Fibroblast of the aortic adventitia (primary cell): ENCODE measurements at regions not wholly inside any gene's neighbourhood (a gene's known extent, or its start where the extent isn't known, plus 50 kb on each side); places are given as distances from the start of the nearest gene placed in this dataset.

Source experiments
- DNase-seq: peaks from one replicate; pipeline ENCODE4 v3.0.0-alpha.2; 2010; ENCODE audit warnings: low read depth
- H3K4me3 ChIP-seq: 2 replicates; pipeline ENCODE4 v1.5.1; 2011; ENCODE audit warnings: low read depth, mild to moderate bottlenecking, control low read depth, low read length, moderate library complexity
- CTCF ChIP-seq: IDR thresholded peaks from 2 replicates; pipeline ENCODE4 v1.5.1; 2011; ENCODE audit warnings: mild to moderate bottlenecking, low read length, control low read depth, inconsistent platforms; ENCODE audit not compliant: insufficient read depth

DNA sequence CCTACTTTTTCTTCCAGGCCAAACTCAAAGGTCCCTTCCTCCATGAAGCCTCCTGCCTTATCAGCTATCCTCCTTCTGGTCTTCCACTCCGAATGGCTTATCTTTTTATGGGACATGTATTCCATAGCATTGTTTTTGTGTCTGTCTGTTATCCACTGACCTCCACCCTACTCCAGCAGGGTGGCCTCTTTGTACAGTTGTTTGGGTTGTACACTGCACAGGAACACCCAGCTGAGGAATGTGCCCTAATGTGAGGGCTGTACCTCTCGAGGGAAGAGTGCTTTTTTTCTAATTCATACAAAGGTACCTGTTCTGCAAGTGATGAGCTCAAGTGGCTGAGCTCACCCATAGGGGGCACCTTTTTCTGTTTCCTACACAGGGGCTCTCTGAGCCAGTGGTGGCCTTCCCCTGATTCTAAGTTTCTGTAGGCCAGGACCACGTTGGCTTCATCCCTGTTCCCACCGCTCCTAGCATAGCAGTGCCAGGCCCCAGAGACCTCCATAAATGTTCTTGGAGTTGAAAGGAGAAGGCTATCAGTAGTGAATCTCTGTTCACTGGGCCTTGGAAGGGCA lies 108.2 kb downstream of the FOXD2 start:
- no peak for TF ChIP-seq CTCF
- no peak for DNase-seq
- no peak overlapping the region for H3K4me3 ChIP-seq

DNA sequence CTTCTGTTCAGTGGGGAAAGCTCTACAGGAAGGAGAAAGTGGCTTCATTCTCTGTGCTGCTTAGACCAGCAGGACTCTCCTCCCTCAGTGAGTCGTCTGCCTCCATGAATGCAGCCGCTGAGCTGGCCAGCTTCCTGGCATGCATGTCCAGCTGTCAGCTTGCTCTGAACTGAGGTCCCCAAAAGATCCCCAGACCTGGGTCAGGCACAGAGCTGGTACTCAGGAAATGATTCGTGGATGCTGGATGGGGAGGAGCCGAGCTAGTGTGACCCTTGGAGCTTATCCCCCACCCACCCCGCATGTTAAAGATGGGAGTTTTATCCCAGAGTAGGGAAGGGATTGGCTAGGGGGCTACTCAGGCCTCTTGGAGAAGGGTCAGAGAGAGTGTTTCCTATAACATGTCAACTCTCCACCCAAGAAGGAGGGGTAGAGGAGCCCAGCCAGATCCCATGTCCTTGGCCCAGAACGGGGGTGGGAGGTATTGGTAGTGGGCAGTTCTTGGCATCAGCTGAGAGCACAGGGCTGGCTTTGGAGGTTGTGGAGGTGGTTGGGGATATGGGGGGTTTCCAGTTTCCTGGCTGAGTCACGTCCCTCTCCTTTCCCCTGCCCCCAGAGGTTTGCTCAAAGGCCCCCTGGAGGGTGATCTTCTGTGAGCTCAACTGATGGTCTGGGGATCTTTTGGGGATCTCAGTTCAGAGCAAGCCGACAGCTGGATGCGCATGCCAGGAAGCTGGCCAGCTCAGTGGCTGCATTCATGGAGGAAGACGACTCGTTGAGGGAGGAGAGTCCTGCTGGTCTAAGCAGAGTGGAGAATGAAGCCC lies 110.1 kb downstream of the FOXD2 start:
- TF ChIP-seq CTCF, result no peak
- no peak for DNase-seq
- no peak overlapping the region for H3K4me3 ChIP-seq

DNA sequence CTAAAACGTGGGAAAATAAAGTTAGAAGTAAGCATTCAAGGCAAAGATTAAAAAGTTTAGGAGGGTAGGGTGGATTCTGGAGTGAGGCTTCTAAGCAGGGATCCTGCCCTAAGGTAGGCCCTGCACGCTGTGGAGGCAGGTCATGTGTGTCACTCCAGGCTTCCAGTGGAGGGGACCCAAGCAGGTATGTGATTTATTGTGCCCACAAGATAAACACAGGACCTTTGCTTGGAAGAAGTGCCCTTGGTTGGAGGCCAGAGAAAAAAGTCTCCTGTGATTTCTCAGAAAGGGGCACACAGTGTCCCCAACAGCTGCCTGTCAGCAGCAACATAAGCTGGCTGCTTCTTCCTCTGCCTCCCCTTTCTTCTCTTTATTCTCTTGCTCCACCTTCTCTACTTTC lies 110.8 kb downstream of the FOXD2 start:
- no peak for DNase-seq
- no peak for TF ChIP-seq CTCF
- H3K4me3 ChIP-seq, result no peak overlapping the region

GRCh38 chr1:47549532-47549931 lies 111.7 kb downstream of the FOXD2 start:
- no peak for DNase-seq
- no peak for TF ChIP-seq CTCF

GRCh38 chr1:47550929-47551328 lies 113.1 kb downstream of the FOXD2 start:
- TF ChIP-seq CTCF, result no peak
- no peak overlapping the region for H3K4me3 ChIP-seq
- DNase-seq, result no peak

More at GRCh38 chr1:47549532-47549931, 111.7 kb downstream of the FOXD2 start:
- H3K4me3 ChIP-seq, result no peak overlapping the region

GRCh38 chr1:47551971-47552528 lies 114.2 kb downstream of the FOXD2 start:
- no peak overlapping the region for H3K4me3 ChIP-seq
- DNase-seq, result no peak
- TF ChIP-seq CTCF, result no peak
